ENCODE measurements at regions not wholly inside any gene's neighbourhood (a gene's known extent, or its start where the extent isn't known, plus 50 kb on each side); places are given as distances from the start of the nearest gene placed in this dataset.
A peak's percentile ranks its signal among the peaks of the same experiment; 100 is the strongest.

- Mint-ChIP-seq H3K36me3 (ENCODE audit: insufficient read depth in 1 of 3, low read depth in 3 of 3) (0 out of 7 replicates have a peak, but pooled peaks cover 0 to 2% (median 0%) of the 10 kb centered on the region in 3 experiments), H3K4me3 (no peak overlapping the region), H3K4me1 (peaks cover 7 to 8% of the 10 kb centered on the region in 2 experiments), H3K27ac (no peak overlapping the region), H3K9me3 (no peaks in the 10 kb centered on the region; a peak in 5 of 5 replicates), H3K27me3 (ENCODE audit: low read depth) (peaks cover 10% of the 10 kb centered on the region)
- Histone ChIP-seq H3K9ac (ENCODE audit: extremely low read depth, insufficient read length, low read length) (no peak overlapping the region), H2BK120ac (ENCODE audit: low read depth, low read length, poor library complexity, severe bottlenecking) (no peak overlapping the region), H3K79me2 (ENCODE audit: insufficient read depth, low read length) (no peaks in the 10 kb centered on the region), H3K18ac (ENCODE audit: insufficient read length, low read depth, low read length) (no peak overlapping the region), H3K14ac (ENCODE audit: insufficient read depth, low read length) (no peak overlapping the region), H3K9me3 (ENCODE audit: control insufficient read depth, low read depth, low read length) (no peaks in the 10 kb centered on the region), H2BK20ac (ENCODE audit: low read depth, low read length, poor library complexity, severe bottlenecking) (no peak overlapping the region), H2BK12ac (ENCODE audit: insufficient read length, low read depth, low read length) (no peak overlapping the region), H3T11ph (ENCODE audit: low read length) (no peak overlapping the region), H2BK15ac (ENCODE audit: low read depth, low read length) (no peak overlapping the region), H3K23me2 (ENCODE audit: insufficient read length, low read depth, low read length, poor library complexity, severe bottlenecking) (no peaks in the 10 kb centered on the region), H3K56ac (ENCODE audit: insufficient read length, low read depth, low read length) (no peak overlapping the region), H3K4me1 (ENCODE audit: insufficient read depth, low read length) (no peaks in the 10 kb centered on the region; the same call in 1 of the 2 replicates), H4K20me1 (ENCODE audit: control insufficient read depth, insufficient read depth, insufficient read length) (no peaks in the 10 kb centered on the region), H4K91ac (ENCODE audit: insufficient read length, low read depth, low read length) (no peak overlapping the region), H3K27ac (ENCODE audit: insufficient read length, low read depth, low read length) (no peak overlapping the region), H4K8ac (replicated peaks; ENCODE audit: insufficient read length, low read depth, low read length) (no peak overlapping the region), H2AK5ac (ENCODE audit: insufficient read length, low read length) (no peak overlapping the region), H3K27me3 (ENCODE audit: insufficient read depth, low read length) (no peaks in the 10 kb centered on the region), H4K5ac (ENCODE audit: insufficient read length, low read depth, low read length) (no peak overlapping the region), H3K4ac (ENCODE audit: low read depth, low read length) (no peak overlapping the region), H3K23ac (ENCODE audit: insufficient read length, low read depth, low read length) (no peak overlapping the region), H3K4me2 (ENCODE audit: insufficient read depth, insufficient read length, low read length) (no peak overlapping the region), H3K79me1 (ENCODE audit: insufficient read depth, low read depth, low read length, poor library complexity, severe bottlenecking) (no peaks in the 10 kb centered on the region), H2BK5ac (ENCODE audit: insufficient read length, low read length) (no peak overlapping the region), H2AFZ (ENCODE audit: low read length) (no peak overlapping the region)
- DNase-seq: no peak
- peak; percentile 39 for TF ChIP-seq CTCF (conservative IDR thresholded peaks at IDR 0.05)
- WGBS (ENCODE audit: extremely low coverage, insufficient read length, low lambda C conversion rate): 100% methylated on average over 2 of the region's 2 CpGs
Measured at GRCh38 chr16:50490828-50491227, 57.4 kb upstream of the NKD1 start.

All from H9 (cell line).